Stimulated activated CD8-positive, alpha-beta memory T cell treated with anti-CD3 and anti-CD28 coated beads, Interleukin-7, amount 100 ng/mL, for 1 hour (primary cell): ENCODE measurements at regions not wholly inside any gene's neighbourhood (a gene's known extent, or its start where the extent isn't known, plus 50 kb on each side); places are given as distances from the start of the nearest gene placed in this dataset.

Source experiments
- DNase-seq, 2 donors: peaks; one replicate each; pipeline ENCODE4 v3.0.0-alpha.2; 2020; ENCODE audit warnings: low read depth in 2 of 2

GRCh38 chrX:5536261-5536660, 692.4 kb downstream of the NLGN4X start:
- DNase-seq: no peak

GRCh38 chrX:5528057-5528456, 700.6 kb downstream of the NLGN4X start:
- no peak for DNase-seq

GRCh38 chrX:5526191-5526590, 702.5 kb downstream of the NLGN4X start:
- no peak for DNase-seq

GRCh38 chrX:5490786-5491563, 737.7 kb downstream of the NLGN4X start:
- DNase-seq: no peak

GRCh38 chrX:5474282-5474681, 754.4 kb downstream of the NLGN4X start:
- no peak for DNase-seq

- DNase-seq: no peak
Measured at GRCh38 chrX:5458300-5458842, 770.3 kb downstream of the NLGN4X start.

- DNase-seq: no peak
Measured at GRCh38 chrX:5449323-5449722, 779.3 kb downstream of the NLGN4X start.

GRCh38 chrX:5431823-5432222, 796.8 kb downstream of the NLGN4X start:
- no peak for DNase-seq

GRCh38 chrX:5425119-5425518, 803.5 kb downstream of the NLGN4X start:
- no peak for DNase-seq

- DNase-seq: no peak
Measured at GRCh38 chrX:5417381-5417780, 811.3 kb downstream of the NLGN4X start.

GRCh38 chrX:5415738-5416137, 812.9 kb downstream of the NLGN4X start:
- DNase-seq: no peak

GRCh38 chrX:5409106-5409505, 819.6 kb downstream of the NLGN4X start:
- DNase-seq: no peak

- no peak for DNase-seq
Measured at GRCh38 chrX:5402461-5402860, 826.2 kb downstream of the NLGN4X start.

- DNase-seq: no peak
Measured at GRCh38 chrX:5399403-5399802, 829.3 kb downstream of the NLGN4X start.

- no peak for DNase-seq
Measured at GRCh38 chrX:5397409-5397808, 831.3 kb downstream of the NLGN4X start.

GRCh38 chrX:5390376-5390775, 838.3 kb downstream of the NLGN4X start:
- DNase-seq: no peak

GRCh38 chrX:5388087-5388486, 840.6 kb downstream of the NLGN4X start:
- DNase-seq: no peak

GRCh38 chrX:5380426-5380825, 848.2 kb downstream of the NLGN4X start:
- no peak for DNase-seq

- DNase-seq: no peak
Measured at GRCh38 chrX:5341902-5342301, 886.8 kb downstream of the NLGN4X start.

- no peak for DNase-seq
Measured at GRCh38 chrX:5337160-5337559, 891.5 kb downstream of the NLGN4X start.

- no peak for DNase-seq
Measured at GRCh38 chrX:5324546-5324945, 904.1 kb downstream of the NLGN4X start.

GRCh38 chrX:5314148-5314547, 914.5 kb downstream of the NLGN4X start:
- DNase-seq: no peak

GRCh38 chrX:5307416-5307815, 921.3 kb downstream of the NLGN4X start:
- DNase-seq: no peak

GRCh38 chrX:5306654-5307121, 922.0 kb downstream of the NLGN4X start:
- DNase-seq: no peak
